ENCODE measurements at regions not wholly inside any gene's neighbourhood (a gene's known extent, or its start where the extent isn't known, plus 50 kb on each side); places are given as distances from the start of the nearest gene placed in this dataset.
A peak's percentile ranks its signal among the peaks of the same experiment; 100 is the strongest.

DNA sequence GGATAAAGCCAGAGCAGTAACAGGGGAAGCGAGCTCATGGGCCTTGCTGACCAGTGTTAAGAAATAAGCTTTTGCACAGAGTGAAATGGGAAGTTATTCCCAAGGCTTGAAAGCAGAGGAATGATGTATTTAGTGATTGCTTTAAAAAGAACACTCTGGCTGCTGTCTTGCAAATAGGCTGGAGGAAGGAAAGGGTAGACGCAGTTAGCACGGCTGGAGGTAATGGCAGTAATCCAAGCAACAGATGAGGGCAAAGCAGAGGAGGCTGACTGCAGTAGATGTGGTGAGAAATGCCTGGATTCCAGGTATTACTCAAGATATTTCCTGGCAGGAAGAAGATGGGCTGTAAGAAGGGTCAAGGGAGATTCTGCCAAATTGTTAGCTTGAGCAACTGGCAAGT lies 1342.3 kb upstream of the AGA start:
- DNase-seq (ENCODE audit: low read depth), result no peak

DNA sequence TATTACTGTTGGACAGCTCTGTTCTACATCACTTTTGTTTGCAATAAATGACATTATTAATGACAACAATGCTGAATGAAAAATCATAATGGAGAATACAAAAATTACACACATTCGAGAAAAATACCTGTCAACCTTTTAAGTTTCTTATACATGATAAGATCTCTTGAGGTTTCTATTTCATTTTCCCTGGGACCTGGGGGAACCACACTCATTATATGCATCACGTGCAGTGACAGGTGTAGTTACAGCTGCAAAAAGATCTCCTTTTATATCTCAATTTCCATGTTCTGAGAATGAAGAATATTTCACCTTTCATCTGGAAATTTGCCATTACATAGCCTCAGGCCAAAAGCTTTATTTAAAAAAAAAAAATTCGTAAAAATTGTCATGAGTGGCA lies 1347.0 kb upstream of the AGA start:
- no peak for DNase-seq (ENCODE audit: low read depth)

DNA sequence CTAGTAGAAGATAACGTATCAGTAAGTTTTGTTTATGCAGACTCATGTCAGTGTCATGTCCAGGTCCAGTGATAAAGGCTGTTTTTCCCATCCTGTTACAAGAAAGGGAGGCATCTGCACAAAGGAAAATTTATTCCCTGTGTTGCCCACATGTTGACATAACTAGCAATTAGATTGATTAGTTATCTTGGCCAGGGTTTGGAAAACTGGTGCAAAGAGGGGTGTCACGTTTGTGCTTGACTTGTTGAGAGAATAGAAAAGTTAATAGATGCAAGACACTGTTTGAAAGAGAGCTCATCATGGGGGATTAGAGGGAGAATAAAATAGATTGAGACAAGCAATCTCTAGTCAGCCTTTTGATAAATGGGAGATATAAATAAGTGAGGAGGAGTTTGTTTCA lies 1357.0 kb upstream of the AGA start:
- no peak for DNase-seq (ENCODE audit: low read depth)

DNA sequence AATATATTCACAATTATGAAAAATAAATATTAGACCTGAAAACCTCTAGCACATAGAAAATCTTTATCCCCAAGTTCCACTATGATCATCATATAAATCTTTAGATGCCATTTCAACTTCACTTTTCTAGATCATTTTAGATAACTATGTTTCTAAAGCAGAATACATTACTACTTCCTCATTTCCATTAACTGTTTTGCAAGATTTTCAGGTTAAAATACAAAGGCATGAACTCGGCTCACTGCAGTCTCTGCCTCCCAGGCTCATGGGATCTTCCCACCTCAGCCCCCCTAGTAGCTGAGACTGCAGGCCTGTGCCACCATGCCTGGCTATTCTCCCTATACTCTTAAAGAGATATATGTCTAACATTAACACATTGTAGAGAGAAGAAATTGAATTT lies 1365.9 kb upstream of the AGA start:
- DNase-seq (ENCODE audit: low read depth), result no peak

DNA sequence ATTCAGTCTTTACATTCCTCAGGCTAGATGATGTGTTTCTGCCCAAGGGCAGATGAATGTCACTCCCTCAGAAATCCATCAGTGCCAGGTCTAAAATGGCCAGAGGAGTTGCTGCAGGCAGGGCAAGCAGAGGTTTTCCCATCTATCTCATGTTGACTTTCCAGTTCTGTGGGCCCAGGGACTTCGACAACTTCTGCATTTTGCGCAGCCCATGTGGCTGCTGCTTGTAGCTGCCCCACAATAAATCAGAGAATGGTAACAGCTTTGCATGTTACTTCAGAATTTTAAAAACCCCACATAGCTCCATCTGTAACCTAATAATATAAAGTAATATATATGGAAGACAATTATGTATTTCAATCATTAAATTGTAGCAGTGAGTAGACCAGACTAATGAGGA lies 1367.7 kb upstream of the AGA start:
- no peak for DNase-seq (ENCODE audit: low read depth)

DNA sequence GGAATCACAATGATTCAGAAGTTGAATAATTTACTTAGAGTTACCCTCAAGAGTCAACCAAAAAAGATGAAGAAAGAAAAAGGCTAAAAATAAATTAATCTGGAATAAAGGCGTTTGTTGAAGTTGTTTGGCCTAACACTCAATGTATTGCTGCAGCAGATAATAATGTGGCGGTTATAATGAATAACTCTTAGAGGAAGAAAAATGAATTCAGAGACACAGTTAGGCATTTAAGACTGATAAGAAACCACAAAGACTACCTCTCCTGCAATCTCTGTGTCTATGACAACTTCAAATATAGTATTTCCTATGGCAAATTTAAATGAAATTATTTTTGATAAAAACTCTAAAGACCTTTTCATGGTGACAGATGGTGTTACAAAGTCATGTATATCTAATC lies 1369.1 kb upstream of the AGA start:
- DNase-seq (ENCODE audit: low read depth), result no peak

DNA sequence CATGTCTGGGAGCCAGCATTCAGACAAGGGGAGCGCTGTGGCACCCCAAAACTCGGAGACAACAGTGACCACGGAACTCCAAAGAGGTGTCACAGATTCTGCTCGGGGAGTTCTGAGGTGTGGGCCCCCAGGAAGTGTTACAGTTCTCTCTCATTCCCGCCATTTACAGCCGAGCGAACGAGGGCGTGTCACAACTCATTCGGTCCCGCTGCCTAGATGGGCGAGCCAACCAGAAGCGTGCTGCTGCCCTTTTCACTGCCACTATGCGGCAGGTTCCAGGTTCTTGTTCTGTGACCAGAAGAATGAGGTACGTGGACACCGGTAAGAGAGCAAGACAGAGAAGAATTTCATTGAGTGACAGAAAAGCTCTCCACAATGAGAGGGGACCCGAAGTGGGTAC lies 1370.6 kb upstream of the AGA start:
- peak; percentile 5 for DNase-seq (ENCODE audit: low read depth)

DNA sequence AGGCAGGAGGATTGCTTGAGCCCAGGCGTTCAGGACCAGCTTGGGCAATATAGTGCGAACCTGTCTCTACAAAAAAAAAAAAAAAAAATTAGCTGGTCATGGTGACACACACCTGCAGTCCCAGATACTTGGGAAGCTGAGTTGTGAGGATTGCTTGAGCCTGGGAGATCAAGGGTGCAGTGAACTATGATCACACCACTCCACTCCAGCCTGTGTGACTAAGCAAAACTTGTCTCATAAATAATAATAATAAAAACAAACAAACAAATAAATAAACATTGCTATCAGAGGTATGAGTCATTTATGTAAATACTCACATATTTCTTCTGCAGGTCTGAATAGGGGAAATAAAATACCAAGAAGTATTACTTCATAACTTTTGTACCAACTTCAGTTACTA lies 1372.7 kb upstream of the AGA start:
- no peak for DNase-seq (ENCODE audit: low read depth)

DNA sequence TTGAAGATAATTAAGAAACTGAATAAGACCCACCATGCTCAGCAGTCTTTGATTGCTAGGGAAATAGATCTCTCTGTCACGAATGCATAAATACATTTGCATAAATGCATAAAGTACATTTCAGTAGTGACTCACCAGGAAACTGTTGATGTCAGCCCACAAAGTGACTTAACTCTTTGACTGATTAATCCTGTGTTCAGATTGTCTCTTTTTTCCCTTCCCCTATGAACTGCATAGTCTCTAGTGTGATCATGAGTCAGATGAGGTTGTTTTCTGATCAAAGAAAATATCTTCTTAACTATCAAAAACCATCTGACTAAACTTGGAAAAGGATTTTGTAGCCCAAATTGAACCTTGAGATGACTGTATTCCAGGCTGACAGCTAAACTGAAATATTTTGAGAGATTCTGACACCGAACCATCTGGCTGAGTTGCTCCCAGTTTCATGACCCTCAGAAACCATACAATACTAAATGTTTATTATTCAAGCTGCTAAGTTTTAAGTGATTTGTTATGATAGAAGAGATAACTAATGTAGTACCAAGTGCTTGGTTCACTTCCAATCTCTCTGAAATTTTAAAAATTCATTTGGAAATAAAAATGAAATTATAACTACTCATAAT lies 1381.5 kb upstream of the AGA start:
- no peak for DNase-seq (ENCODE audit: low read depth)

DNA sequence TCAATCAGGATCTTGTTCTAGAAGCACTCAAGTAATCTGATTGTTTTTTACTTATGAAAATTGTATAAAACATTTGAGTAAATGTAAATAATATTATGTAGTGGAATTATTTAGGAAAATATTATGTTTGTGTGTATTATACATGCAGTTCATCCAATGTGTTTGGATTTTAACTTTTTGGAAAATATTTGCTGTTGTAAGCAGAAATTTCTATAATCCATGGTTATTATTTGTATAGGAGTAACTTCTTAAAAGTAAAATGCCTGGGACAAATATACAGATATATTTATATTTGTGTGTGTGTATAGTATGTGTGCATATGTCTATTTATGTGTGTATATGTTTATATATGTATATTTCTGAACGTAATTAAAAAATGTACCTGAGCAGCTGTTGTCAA lies 1394.6 kb upstream of the AGA start:
- no peak for DNase-seq (ENCODE audit: low read depth)

DNA sequence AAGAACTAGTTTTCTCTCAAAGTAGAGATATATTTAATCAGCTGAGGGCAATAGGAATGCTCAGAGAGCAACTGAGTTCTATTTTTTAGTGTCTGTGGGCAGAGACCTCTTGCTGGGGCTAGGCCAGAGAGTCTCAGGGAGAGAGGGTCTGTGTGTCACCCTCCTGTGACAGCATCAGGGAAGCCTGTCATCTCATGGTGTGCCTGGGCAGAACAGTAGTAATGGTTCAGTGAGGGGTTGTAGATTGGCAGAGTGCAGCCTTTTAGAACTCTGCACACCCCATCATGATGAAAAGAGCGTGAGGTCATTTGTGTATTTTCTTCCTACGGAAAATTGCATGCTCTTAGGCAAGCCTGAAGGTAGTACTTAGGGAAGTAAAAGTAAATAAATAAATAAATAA lies 1396.5 kb upstream of the AGA start:
- no peak for DNase-seq (ENCODE audit: low read depth)

DNA sequence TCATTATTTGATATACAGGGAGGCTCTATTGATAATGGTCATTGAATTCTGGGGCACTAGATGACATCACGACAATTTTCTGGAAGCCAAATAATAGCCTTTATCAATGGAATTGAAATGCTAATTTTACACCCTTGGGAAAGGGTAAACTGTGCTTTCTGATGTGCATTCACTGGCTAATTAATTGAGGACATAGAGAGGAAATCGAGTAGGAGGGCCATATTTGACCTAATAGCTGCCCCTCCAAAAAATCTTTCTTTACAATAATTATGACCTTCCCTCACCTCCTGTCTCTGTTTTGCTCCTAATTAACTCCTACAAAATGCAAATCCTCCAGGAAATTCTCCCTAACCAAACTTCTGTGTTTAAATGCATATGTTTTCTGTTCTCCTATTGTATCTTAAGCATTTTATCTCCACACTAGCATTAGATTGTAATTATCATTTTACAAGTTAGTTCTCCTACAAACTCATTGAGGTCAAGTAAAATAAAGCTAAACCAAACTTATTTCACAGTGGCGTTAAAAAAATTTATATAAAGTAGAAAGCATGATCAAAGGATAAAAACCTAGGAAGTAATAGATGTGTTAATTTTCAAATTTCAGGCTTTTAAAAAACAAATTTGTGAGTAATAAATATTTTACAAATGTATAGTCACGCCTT lies 1414.0 kb upstream of the AGA start:
- no peak for DNase-seq (ENCODE audit: low read depth)

DNA sequence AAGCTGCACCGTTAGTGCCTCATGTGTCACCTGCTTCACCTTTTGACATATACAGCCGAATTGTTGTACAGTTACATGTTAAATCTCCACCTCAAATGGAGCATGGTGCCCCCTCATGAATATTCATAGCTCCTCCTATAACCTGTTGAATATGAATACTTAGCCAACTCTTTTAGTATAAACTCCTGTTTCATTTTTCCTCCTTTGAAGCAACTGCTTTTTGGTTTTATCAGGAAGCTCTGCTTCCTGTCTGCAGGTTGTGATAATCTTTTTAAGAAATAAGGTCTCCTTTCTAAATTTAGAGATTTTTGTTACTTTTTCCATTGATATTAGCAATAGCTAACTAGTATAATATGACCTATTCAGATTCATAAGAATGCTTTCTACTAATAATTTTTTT lies 1429.2 kb upstream of the AGA start:
- no peak for DNase-seq (ENCODE audit: low read depth)

DNA sequence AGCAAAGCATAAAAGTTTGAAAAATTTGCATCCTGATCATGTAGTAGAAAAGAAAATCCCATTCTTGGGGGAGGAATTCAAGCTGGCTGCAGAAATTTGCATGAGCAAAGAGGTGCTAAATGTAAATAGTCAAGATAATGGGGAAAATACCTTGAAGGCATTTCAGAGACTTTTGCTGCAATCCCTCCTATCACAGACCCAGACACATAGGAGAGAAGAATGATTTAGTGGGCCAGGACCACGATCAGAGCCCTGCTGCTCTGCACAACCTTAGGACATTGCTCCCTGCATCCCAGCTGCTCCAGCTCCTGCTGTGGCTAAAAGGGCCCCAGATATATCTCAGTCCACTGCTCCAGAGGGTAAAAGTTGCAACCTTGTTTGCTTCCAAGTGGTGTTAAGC lies 1439.7 kb upstream of the AGA start:
- DNase-seq (ENCODE audit: low read depth), result no peak

DNA sequence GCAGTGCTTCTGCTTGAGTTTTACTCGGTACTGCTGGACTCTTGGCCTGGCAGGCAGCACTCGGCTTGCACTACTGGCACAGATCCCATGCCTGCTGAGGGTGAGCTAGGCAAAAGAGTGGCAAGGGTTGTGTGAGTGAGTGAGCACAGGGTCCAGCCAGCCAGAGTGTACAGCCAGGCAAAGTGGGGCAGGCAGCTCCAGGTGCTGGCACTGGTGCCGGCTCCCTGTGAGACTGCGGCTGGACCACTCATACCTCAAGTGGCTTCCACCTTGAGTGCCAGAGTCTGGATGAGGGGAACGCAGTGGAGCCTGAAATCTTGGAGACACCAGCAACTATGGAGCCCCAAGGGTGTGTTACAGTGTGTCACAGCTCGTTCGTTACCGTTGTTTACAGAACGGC lies 1451.9 kb upstream of the AGA start:
- DNase-seq (ENCODE audit: low read depth), result no peak

DNA sequence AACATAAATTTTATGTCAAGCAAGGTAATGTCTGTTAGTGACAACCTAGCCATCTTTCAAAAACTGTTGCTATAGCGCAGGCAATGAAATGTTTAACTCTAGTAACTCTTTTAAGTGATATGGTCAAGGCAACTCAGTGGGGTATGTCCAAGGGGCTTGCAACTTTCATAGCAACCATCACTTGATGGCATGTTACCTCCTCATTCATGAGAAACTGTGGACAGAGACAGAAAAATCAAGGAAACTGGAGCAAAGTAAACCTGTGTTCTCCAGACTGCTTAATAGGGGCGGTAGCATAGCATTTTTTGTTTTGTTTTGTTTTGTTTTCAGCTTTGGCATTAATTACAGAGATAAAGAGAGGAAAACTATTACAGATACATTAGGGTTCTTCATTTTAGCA lies 1456.8 kb upstream of the AGA start:
- DNase-seq (ENCODE audit: low read depth), result no peak

DNA sequence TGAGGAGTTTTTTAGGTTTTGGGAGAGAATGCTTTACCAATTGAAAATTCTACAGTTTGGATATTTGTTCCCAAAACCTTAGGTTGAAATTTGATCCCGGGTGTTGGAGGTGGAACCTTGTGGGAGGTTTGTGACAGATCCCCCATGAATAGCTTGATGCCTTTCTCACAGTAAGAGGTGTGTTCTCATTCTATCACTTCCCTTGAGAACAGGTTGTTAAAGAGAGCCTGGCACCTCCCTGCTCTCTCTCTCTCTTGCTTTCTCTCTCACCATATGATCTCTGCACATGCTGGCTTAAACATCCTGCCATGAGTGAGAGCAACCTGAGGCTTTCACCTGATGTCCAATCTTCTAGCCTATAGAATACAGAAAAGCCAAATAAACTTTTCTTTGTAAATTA lies 1475.5 kb upstream of the AGA start:
- no peak for DNase-seq (ENCODE audit: low read depth)

DNA sequence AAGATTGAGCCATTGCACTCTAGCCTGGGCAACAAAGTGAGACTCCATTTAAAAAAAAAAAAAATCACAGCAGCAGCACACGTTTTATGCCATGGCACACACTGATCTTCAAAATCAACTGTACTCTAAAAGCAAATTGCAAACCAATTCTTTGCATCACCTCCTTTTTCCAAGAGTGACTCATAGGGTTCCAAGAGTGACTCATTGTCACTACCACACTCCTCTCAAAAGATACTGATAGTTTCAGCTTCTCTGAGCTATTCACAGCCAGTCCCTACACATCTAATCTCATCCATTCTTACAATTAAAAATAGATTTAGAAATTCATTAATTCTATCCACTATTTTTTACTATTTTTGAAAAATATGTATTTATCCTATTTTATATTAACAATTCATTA lies 1494.9 kb upstream of the AGA start:
- DNase-seq (ENCODE audit: low read depth), result no peak

DNA sequence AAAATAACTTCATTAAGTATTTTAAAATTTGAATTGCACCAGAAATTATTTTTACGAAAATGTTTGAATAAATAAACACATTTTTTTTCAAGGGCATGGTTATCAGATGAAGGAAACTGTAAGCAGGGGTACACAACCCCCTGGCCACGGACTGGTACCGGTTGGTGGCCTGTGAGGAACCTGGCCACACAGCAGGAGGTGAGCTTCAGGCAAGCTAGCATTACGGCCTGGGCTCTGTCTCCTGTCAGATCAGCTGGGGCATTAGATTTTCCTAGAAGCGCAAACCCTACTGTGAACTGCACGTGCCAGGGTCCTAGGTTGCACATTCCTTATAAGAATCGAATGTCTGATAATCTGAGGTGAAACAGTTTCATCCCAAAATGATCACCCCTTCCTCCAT lies 1499.7 kb upstream of the AGA start:
- DNase-seq (ENCODE audit: low read depth), result no peak

DNA sequence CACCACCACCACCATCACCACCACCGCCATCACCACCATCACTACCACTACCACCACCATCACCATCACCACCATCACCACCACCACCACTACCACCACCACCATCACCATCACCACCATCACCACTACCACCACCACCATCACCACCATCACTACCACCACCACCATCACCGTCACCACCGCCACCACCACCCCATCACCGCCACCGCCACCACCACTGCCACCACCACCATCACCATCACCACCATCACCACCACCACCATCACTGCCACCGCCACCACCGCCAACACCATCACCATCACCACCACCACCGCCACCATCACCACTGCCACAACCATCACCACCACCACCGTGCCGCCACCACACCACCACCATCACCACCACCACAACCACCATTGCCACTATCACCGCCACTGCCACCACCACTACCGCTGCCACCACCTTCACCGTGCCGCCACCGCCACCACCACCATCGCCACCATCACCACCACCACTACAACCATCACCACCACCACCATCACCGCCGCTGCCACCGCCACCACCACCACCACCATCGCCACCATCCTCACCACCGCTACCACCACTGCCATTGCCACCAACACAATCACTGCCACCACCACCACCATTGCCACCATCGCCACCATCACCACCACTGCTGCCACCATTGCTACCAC lies 1511.3 kb upstream of the AGA start:
- no peak for DNase-seq (ENCODE audit: low read depth)

DNA sequence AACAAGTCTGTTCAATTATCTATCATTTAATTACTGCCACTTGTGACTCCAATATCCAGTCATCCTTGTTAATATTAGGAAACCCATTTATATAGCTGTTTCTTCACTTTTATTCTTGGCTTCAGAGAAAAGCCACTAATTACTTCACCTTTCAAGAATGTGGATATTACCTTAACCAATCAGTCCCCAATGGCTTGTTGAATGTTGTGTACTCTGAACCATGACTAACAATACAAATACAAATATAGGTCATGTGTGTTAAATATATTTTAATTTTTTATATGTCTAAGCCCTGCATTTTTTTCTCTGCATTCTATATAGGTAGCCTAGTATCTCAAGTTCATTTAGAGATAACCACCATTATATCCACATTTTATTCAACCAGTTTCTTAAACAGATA lies 1513.4 kb upstream of the AGA start:
- DNase-seq (ENCODE audit: low read depth), result no peak

DNA sequence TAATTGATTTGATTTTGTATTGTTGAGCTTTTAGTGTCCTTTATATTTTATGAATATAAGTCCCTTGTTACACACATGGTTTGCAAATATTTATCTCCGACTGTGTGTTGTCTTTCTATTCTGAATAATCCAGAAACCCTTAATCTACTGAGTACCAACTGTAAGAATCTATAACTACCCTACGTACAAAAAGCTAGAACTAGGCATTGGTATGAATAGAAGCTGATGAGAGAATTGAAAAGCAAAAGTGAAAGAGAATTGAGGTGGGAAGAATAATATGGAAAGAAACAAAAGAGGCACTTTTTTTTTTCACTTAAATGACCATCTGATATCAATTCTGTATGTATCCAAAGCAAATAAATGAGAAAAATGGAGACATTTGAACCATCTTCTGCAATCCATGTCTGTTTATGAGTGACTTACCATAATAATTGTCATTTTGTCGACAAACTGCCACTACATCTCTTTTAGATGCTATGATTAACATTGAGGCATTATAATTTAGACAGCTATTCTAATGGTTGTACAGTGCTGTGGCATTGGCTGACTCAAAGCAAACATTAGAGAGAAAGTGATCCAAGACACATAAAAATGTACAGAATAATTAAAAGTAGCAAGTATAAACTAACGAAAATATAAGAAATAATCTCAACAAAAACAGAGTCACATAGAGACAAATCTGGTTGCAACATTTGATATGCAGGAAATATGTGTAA lies 1516.6 kb upstream of the AGA start:
- no peak for DNase-seq (ENCODE audit: low read depth)

DNA sequence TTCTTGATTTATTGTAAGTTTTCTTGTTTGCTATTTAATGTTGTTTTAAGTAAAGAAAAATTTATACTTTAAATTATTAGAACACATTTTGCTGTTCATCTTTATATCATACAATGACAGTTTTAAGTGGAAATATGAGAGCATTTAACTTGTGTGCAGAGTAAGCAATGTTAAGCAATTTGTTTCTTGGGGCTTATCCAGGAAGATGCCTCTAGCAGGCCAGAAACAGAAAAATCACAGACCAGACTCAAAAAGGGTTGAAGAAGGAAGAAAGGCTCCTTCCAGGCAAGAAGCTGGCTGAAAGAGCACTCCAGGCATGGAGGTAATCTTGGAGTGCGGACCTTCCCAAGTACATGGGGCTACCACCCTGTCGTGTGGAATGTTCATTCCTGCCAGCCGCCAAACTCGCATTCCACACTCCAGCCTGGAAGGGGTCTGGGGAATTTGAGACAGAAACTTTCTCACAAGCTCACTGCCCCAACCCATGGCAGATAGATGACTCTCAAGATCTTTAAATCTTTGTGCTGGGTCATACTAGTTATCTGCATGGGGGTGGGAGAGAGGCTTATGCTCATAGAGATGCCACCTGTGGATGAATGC lies 1521.3 kb upstream of the AGA start:
- no peak for DNase-seq (ENCODE audit: low read depth)

Measured in HS-27A (cell line).